ENCODE measurements at regions not wholly inside any gene's neighbourhood (a gene's known extent, or its start where the extent isn't known, plus 50 kb on each side); places are given as distances from the start of the nearest gene placed in this dataset.

DNA sequence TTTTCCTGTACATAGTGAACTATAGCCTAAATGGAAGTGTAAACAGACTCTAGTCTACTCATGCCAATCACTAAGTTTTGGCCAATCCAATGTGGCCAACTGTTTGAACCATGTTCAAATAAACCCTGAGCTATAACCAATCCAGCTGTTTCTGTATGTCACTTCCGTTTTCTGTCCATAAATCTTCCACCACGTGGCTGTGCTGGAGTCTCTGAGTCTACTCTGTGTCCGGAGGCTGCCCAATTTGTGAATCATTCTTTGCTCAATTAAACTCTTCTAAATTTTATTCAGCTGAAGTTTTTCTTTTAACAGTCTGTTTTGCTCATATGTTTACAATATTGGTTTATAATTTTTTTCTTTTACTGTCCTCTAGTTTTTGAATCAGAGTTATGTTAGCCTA is 112.3 kb upstream of the BANK1 start:
- dilution Hi-C loops (cut with MboI; ENCODE audit: extremely low pct_ligation_motif_present, low sequenced_read_pairs) = no loop called here
- Histone ChIP-seq H3K9me3 (ENCODE audit: control insufficient read depth, low read depth, low read length) (no peaks in the 10 kb centered on the region), H3K27ac (ENCODE audit: control insufficient read depth, insufficient read depth, low read length) (no peak overlapping the region), H3K36me3 (ENCODE audit: control insufficient read depth in 2 of 2, extremely low read depth in 1 of 2, insufficient read depth in 2 of 2, low read length in 2 of 2) (no peaks in the 10 kb centered on the region), H2AFZ (ENCODE audit: control insufficient read depth, low read length) (no peak overlapping the region), H4K20me1 (ENCODE audit: control insufficient read depth, extremely low read depth, insufficient read depth, low read length) (no peaks in the 10 kb centered on the region), H3K9ac (ENCODE audit: control insufficient read depth, extremely low read depth, insufficient read depth, low read length) (no peak overlapping the region), H3K4me1 (ENCODE audit: control insufficient read depth, extremely low read depth, insufficient read depth, low read length) (no peaks in the 10 kb centered on the region), H3K27me3 (ENCODE audit: control insufficient read depth, extremely low read depth, insufficient read depth, low read length) (no peaks in the 10 kb centered on the region), H3K4me3 (ENCODE audit: control insufficient read depth in 2 of 3, extremely low read depth in 1 of 3, insufficient read depth in 2 of 3, low read depth in 1 of 3, low read length in 3 of 3) (no peak overlapping the region), H3K4me2 (ENCODE audit: control insufficient read depth, extremely low read depth, insufficient read depth, low read depth, low read length) (no peak overlapping the region), H3K79me2 (ENCODE audit: control insufficient read depth, insufficient read depth, low read length) (no peaks in the 10 kb centered on the region), H3K9me1 (ENCODE audit: control insufficient read depth, extremely low read depth, insufficient read depth, low read length) (no peaks in the 10 kb centered on the region)
- FAIRE-seq (peak; percentile 13), DNase-seq (ENCODE audit: low read depth, low spot score) (no peak)
- TF ChIP-seq EZH2 (IDR thresholded peaks at IDR 0.05; ENCODE audit: low read length) = no peak
- TF ChIP-seq, protein P1, sequence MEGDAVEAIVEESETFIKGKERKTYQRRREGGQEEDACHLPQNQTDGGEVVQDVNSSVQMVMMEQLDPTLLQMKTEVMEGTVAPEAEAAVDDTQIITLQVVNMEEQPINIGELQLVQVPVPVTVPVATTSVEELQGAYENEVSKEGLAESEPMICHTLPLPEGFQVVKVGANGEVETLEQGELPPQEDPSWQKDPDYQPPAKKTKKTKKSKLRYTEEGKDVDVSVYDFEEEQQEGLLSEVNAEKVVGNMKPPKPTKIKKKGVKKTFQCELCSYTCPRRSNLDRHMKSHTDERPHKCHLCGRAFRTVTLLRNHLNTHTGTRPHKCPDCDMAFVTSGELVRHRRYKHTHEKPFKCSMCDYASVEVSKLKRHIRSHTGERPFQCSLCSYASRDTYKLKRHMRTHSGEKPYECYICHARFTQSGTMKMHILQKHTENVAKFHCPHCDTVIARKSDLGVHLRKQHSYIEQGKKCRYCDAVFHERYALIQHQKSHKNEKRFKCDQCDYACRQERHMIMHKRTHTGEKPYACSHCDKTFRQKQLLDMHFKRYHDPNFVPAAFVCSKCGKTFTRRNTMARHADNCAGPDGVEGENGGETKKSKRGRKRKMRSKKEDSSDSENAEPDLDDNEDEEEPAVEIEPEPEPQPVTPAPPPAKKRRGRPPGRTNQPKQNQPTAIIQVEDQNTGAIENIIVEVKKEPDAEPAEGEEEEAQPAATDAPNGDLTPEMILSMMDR (optimal IDR thresholded peaks at IDR 0.05 in 1 of 3, IDR thresholded peaks at IDR 0.05 in 1 of 3, conservative IDR thresholded peaks at IDR 0.05 in 1 of 3; ENCODE audit: extremely low read depth in 1 of 3, insufficient read depth in 2 of 3, low read length in 3 of 3) = no peak

GRCh38 chr4:101670897-101671296 is 119.6 kb upstream of the BANK1 start:
- H3K36me3 ChIP-seq (ENCODE audit: control insufficient read depth in 2 of 2, extremely low read depth in 1 of 2, insufficient read depth in 2 of 2, low read length in 2 of 2) = no peaks in the 10 kb centered on the region
- dilution Hi-C loops (cut with MboI; ENCODE audit: extremely low pct_ligation_motif_present, low sequenced_read_pairs) = no loop called here
- no peak overlapping the region for H2AFZ ChIP-seq (ENCODE audit: control insufficient read depth, low read length)
- H3K4me2 ChIP-seq (ENCODE audit: control insufficient read depth, extremely low read depth, insufficient read depth, low read depth, low read length) = no peak overlapping the region
- H3K9ac ChIP-seq (ENCODE audit: control insufficient read depth, extremely low read depth, insufficient read depth, low read length) = no peak overlapping the region
- H3K4me1 ChIP-seq (ENCODE audit: control insufficient read depth, extremely low read depth, insufficient read depth, low read length) = no peaks in the 10 kb centered on the region
- no peaks in the 10 kb centered on the region for H3K79me2 ChIP-seq (ENCODE audit: control insufficient read depth, insufficient read depth, low read length)
- no peaks in the 10 kb centered on the region for H3K9me1 ChIP-seq (ENCODE audit: control insufficient read depth, extremely low read depth, insufficient read depth, low read length)
- H3K4me3 ChIP-seq (ENCODE audit: control insufficient read depth in 2 of 3, extremely low read depth in 1 of 3, insufficient read depth in 2 of 3, low read depth in 1 of 3, low read length in 3 of 3) = no peak overlapping the region
- H3K27me3 ChIP-seq (ENCODE audit: control insufficient read depth, extremely low read depth, insufficient read depth, low read length) = no peaks in the 10 kb centered on the region
- TF ChIP-seq, protein P1 (optimal IDR thresholded peaks at IDR 0.05 in 1 of 3, IDR thresholded peaks at IDR 0.05 in 1 of 3, conservative IDR thresholded peaks at IDR 0.05 in 1 of 3; ENCODE audit: extremely low read depth in 1 of 3, insufficient read depth in 2 of 3, low read length in 3 of 3) = no peak
- no peak for TF ChIP-seq EZH2 (IDR thresholded peaks at IDR 0.05; ENCODE audit: low read length)
- H4K20me1 ChIP-seq (ENCODE audit: control insufficient read depth, extremely low read depth, insufficient read depth, low read length) = no peaks in the 10 kb centered on the region
- no peak overlapping the region for H3K27ac ChIP-seq (ENCODE audit: control insufficient read depth, insufficient read depth, low read length)
- DNase-seq (ENCODE audit: low read depth, low spot score) (no peak), FAIRE-seq (no peak)
- H3K9me3 ChIP-seq (ENCODE audit: control insufficient read depth, low read depth, low read length) = no peaks in the 10 kb centered on the region
